ENCODE measurements at regions not wholly inside any gene's neighbourhood (a gene's known extent, or its start where the extent isn't known, plus 50 kb on each side); places are given as distances from the start of the nearest gene placed in this dataset.
A peak's percentile ranks its signal among the peaks of the same experiment; 100 is the strongest.

GRCh38 chr7:19410691-19411090, 265.5 kb upstream of the FERD3L start:
- H3K4me3 ChIP-seq (ENCODE audit: insufficient read depth, low read depth, low read length), result no peak overlapping the region
- H3K79me1 ChIP-seq (ENCODE audit: low read depth in 1 of 2, low read length in 2 of 2), result no peaks in the 10 kb centered on the region
- H3K4me1 ChIP-seq (ENCODE audit: control insufficient read depth, insufficient read depth, low read length), result peaks cover 5% of the 10 kb centered on the region
- H3K27ac ChIP-seq (ENCODE audit: insufficient read depth, low read length), result no peak overlapping the region
- no peak overlapping the region for H2BK5ac ChIP-seq (ENCODE audit: low read depth, low read length, poor library complexity, severe bottlenecking)
- in situ Hi-C loops (cut with MboI; ENCODE audit: low sequenced_read_pairs) (no loop called here), dilution Hi-C loops (cut with HindIII; ENCODE audit: low sequenced_read_pairs, unreplicated experiment) (no loop called here), intact Hi-C loops (cut with micrococcal nuclease) (no loop called here)
- H3K9me3 ChIP-seq (ENCODE audit: control insufficient read depth, insufficient read depth, low read length), result no peaks in the 10 kb centered on the region
- H3K18ac ChIP-seq (ENCODE audit: low read depth, low read length), result peak overlapping the region; percentile 93
- H3K27me3 ChIP-seq (ENCODE audit: control insufficient read depth, insufficient read depth, low read length), result no peaks in the 10 kb centered on the region
- no peak overlapping the region for H2AK5ac ChIP-seq (ENCODE audit: low read depth, low read length)
- no peaks in the 10 kb centered on the region for H3K9me1 ChIP-seq (ENCODE audit: insufficient read depth, low read length)
- H2AK9ac ChIP-seq (replicated peaks; ENCODE audit: low read depth, low read length, poor library complexity), result no peak overlapping the region
- H2BK15ac ChIP-seq (ENCODE audit: low read depth, low read length), result no peak overlapping the region
- H2AFZ ChIP-seq (replicated peaks; ENCODE audit: low read length, poor library complexity), result no peak overlapping the region
- no peak overlapping the region for H4K91ac ChIP-seq (ENCODE audit: insufficient read depth, low read depth, low read length)
- no peak for ATAC-seq (ENCODE audit: low read depth)
- peak overlapping the region; percentile 64; the same call in 1 of the 2 replicates for H2BK20ac ChIP-seq (ENCODE audit: low read depth, low read length)
- CTCF ChIA-PET, result no interaction called here
- H3K23ac ChIP-seq (ENCODE audit: low read depth, low read length), result no peak overlapping the region
- no peaks in the 10 kb centered on the region for H3K36me3 ChIP-seq (ENCODE audit: control insufficient read depth, insufficient read depth, low read length)
- WGBS, 2 experiments (ENCODE audit: extremely low coverage in 2 of 2, insufficient read length in 1 of 2), result no CpG with 5 or more reads among the region's 3 CpGs
- no peaks in the 10 kb centered on the region for H4K20me1 ChIP-seq (ENCODE audit: insufficient read depth, low read length)
- no peak overlapping the region for H4K5ac ChIP-seq (ENCODE audit: low read depth, low read length)
- no peak overlapping the region for H3K14ac ChIP-seq (replicated peaks; ENCODE audit: low read depth, low read length)
- H2BK120ac ChIP-seq (ENCODE audit: low read depth, low read length), result peak overlapping the region; percentile 25; the same call in 1 of the 2 replicates
- DNase-seq, result no peak
- H3K9ac ChIP-seq (ENCODE audit: low read depth, low read length), result no peak overlapping the region
- BruUV-seq (replicated peaks), result no TSS peak
- H3K56ac ChIP-seq (ENCODE audit: extremely low read depth, insufficient read depth, low read length), result no peak overlapping the region
- H3K4me2 ChIP-seq (ENCODE audit: low read depth, low read length), result no peak overlapping the region
- H4K8ac ChIP-seq (ENCODE audit: low read depth in 2 of 2, low read length in 2 of 2), result 0 out of 4 replicates have a peak overlapping the region, but pooled peaks of 1 of the 2 experiments have one; percentile 19
- no peak for TF ChIP-seq RCOR1 (IDR thresholded peaks at IDR 0.05; ENCODE audit: insufficient replicate concordance, low read length)
- 0 out of 2 replicates have a peak overlapping the region, but pooled peaks have one; percentile 1 for H3K4ac ChIP-seq (ENCODE audit: low read depth, low read length)
- POLR2A ChIA-PET (ENCODE audit: unreplicated experiment), result no interaction called here
